NCI-H446 treated with DMSO at 0.1 percent for 48 hours (cell line): ENCODE measurements at regions not wholly inside any gene's neighbourhood (a gene's known extent, or its start where the extent isn't known, plus 50 kb on each side); places are given as distances from the start of the nearest gene placed in this dataset.
"Not testable (repeated sequence)": the region's sequence is repeated elsewhere in the genome, so short reads cannot be mapped to it uniquely, and the experiment has no call there.

ENCODE experiments used
- DNase-seq: peaks from one replicate; lab custom pipeline; 2025; lab: John Stamatoyannopoulos, UW

GRCh38 chr14:101284711-101285110 lies 276.6 kb upstream of the DIO3 start:
- no peak for DNase-seq

GRCh38 chr14:101286271-101287018 lies 274.9 kb upstream of the DIO3 start:
- DNase-seq, result no peak

- DNase-seq, result no peak
Measured at GRCh38 chr14:101288436-101289229, 272.7 kb upstream of the DIO3 start.

GRCh38 chr14:101289230-101289690 lies 272.0 kb upstream of the DIO3 start:
- no peak for DNase-seq

GRCh38 chr14:101289911-101290310 lies 271.4 kb upstream of the DIO3 start:
- DNase-seq, result no peak

GRCh38 chr14:101290611-101291010 lies 270.7 kb upstream of the DIO3 start:
- no peak for DNase-seq

- no peak for DNase-seq
Measured at GRCh38 chr14:101291390-101291789, 269.9 kb upstream of the DIO3 start.

GRCh38 chr14:101292448-101292847 lies 268.8 kb upstream of the DIO3 start:
- no peak for DNase-seq

GRCh38 chr14:101293605-101294004 lies 267.7 kb upstream of the DIO3 start:
- no peak for DNase-seq

GRCh38 chr14:101294136-101294535 lies 267.2 kb upstream of the DIO3 start:
- no peak for DNase-seq

GRCh38 chr14:101299781-101300180 lies 261.5 kb upstream of the DIO3 start:
- not testable (repeated sequence) for DNase-seq

GRCh38 chr14:101301011-101301410 lies 260.3 kb upstream of the DIO3 start:
- DNase-seq, result no peak

GRCh38 chr14:101307162-101307561 lies 254.1 kb upstream of the DIO3 start:
- DNase-seq, result not testable (repeated sequence)

- DNase-seq, result not testable (repeated sequence)
Measured at GRCh38 chr14:101311186-101311585, 250.1 kb upstream of the DIO3 start.

GRCh38 chr14:101313268-101313667 lies 248.0 kb upstream of the DIO3 start:
- DNase-seq, result no peak

GRCh38 chr14:101315802-101316296 lies 245.4 kb upstream of the DIO3 start:
- no peak for DNase-seq

GRCh38 chr14:101318271-101318670 lies 243.0 kb upstream of the DIO3 start:
- no peak for DNase-seq

- DNase-seq, result no peak
Measured at GRCh38 chr14:101320396-101320795, 240.9 kb upstream of the DIO3 start.

GRCh38 chr14:101322223-101322622 lies 239.1 kb upstream of the DIO3 start:
- no peak for DNase-seq

GRCh38 chr14:101323111-101323510 lies 238.2 kb upstream of the DIO3 start:
- DNase-seq, result no peak

- not testable (repeated sequence) for DNase-seq
Measured at GRCh38 chr14:101323614-101324235, 237.6 kb upstream of the DIO3 start.

GRCh38 chr14:101325319-101325718 lies 236.0 kb upstream of the DIO3 start:
- DNase-seq, result no peak
